GM12864 (cell line): ENCODE measurements at regions not wholly inside any gene's neighbourhood (a gene's known extent, or its start where the extent isn't known, plus 50 kb on each side); places are given as distances from the start of the nearest gene placed in this dataset.

ENCODE experiments used
- DNase-seq: peaks from one replicate; pipeline ENCODE4 v3.0.0-alpha.2; 2011; ENCODE audit warnings: low read depth
- H3K4me3 ChIP-seq: 2 replicates; pipeline ENCODE4 v1.5.1; 2011; ENCODE audit warnings: mild to moderate bottlenecking, low read depth, low read length, control low read depth
- CTCF ChIP-seq: IDR thresholded peaks from 2 replicates; pipeline ENCODE4 v1.5.1; 2011; ENCODE audit warnings: low read depth, mild to moderate bottlenecking, moderate library complexity, low read length, control low read depth, inconsistent platforms; ENCODE audit errors: missing control alignments

GRCh38 chrX:122910697-122911096, 273.4 kb upstream of the GRIA3 start:
- no peak for TF ChIP-seq CTCF
- H3K4me3 ChIP-seq, result no peak overlapping the region

GRCh38 chrX:122913134-122913533, 270.9 kb upstream of the GRIA3 start:
- DNase-seq, result no peak

More at GRCh38 chrX:122910697-122911096, 273.4 kb upstream of the GRIA3 start:
- no peak for DNase-seq

GRCh38 chrX:122913764-122914163, 270.3 kb upstream of the GRIA3 start:
- no peak overlapping the region for H3K4me3 ChIP-seq
- TF ChIP-seq CTCF, result no peak
- no peak for DNase-seq

More at GRCh38 chrX:122913134-122913533, 270.9 kb upstream of the GRIA3 start:
- no peak for TF ChIP-seq CTCF
- H3K4me3 ChIP-seq, result no peak overlapping the region

GRCh38 chrX:122914256-122914655, 269.8 kb upstream of the GRIA3 start:
- TF ChIP-seq CTCF, result no peak
- H3K4me3 ChIP-seq, result no peak overlapping the region
- DNase-seq, result no peak

- DNase-seq, result no peak
- TF ChIP-seq CTCF, result no peak
Observed at GRCh38 chrX:122934131-122934530, 249.9 kb upstream of the GRIA3 start.

GRCh38 chrX:122940199-122940598, 243.9 kb upstream of the GRIA3 start:
- no peak overlapping the region for H3K4me3 ChIP-seq
- no peak for DNase-seq
- TF ChIP-seq CTCF, result no peak

More at GRCh38 chrX:122934131-122934530, 249.9 kb upstream of the GRIA3 start:
- H3K4me3 ChIP-seq, result no peak overlapping the region

- no peak for TF ChIP-seq CTCF
- no peak overlapping the region for H3K4me3 ChIP-seq
- no peak for DNase-seq
Observed at GRCh38 chrX:122941806-122942205, 242.3 kb upstream of the GRIA3 start.
